HFF-Myc (cell line): ENCODE measurements at regions not wholly inside any gene's neighbourhood (a gene's known extent, or its start where the extent isn't known, plus 50 kb on each side); places are given as distances from the start of the nearest gene placed in this dataset.
"Not testable (repeated sequence)": the region's sequence is repeated elsewhere in the genome, so short reads cannot be mapped to it uniquely, and the experiment has no call there.

ENCODE experiments used
- DNase-seq: peaks from one replicate; pipeline ENCODE4 v3.0.0-alpha.2; 2011; ENCODE audit warnings: low read depth; ENCODE audit errors: extremely low read depth
- H3K4me3 ChIP-seq: replicated peaks from 2 replicates; pipeline ENCODE4 v1.5.1; 2011; ENCODE audit warnings: low read depth, mild to moderate bottlenecking, control low read depth, low read length
- TF ChIP-seq, protein P1 (sequence below): IDR thresholded peaks from 2 replicates; pipeline ENCODE4 v1.5.1; 2012; ENCODE audit warnings: mild to moderate bottlenecking, low read depth, low read length, control low read depth; ENCODE audit errors: missing control alignments

DNA sequence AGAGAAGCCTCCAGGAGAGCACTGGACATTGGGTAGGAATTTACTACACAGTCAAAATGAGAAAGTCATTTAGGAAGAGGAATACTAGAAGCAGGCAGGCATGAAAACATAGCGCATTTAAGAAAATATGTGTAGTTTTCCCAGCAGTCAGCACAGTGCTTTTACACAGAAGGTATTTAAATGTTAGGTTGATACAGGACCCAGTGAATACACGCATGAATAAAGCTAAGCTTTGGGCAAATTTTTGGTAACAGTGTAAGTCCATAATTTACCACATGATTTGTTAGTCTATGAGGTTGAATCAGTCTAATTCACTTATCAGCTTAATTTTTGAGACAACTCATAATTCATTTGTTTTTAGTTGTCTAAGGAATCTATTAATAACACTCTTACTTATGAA is 421.7 kb upstream of the CDH20 start:
- H3K4me3 ChIP-seq: no peak overlapping the region
- DNase-seq: no peak
- TF ChIP-seq, protein P1, sequence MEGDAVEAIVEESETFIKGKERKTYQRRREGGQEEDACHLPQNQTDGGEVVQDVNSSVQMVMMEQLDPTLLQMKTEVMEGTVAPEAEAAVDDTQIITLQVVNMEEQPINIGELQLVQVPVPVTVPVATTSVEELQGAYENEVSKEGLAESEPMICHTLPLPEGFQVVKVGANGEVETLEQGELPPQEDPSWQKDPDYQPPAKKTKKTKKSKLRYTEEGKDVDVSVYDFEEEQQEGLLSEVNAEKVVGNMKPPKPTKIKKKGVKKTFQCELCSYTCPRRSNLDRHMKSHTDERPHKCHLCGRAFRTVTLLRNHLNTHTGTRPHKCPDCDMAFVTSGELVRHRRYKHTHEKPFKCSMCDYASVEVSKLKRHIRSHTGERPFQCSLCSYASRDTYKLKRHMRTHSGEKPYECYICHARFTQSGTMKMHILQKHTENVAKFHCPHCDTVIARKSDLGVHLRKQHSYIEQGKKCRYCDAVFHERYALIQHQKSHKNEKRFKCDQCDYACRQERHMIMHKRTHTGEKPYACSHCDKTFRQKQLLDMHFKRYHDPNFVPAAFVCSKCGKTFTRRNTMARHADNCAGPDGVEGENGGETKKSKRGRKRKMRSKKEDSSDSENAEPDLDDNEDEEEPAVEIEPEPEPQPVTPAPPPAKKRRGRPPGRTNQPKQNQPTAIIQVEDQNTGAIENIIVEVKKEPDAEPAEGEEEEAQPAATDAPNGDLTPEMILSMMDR: no peak

DNA sequence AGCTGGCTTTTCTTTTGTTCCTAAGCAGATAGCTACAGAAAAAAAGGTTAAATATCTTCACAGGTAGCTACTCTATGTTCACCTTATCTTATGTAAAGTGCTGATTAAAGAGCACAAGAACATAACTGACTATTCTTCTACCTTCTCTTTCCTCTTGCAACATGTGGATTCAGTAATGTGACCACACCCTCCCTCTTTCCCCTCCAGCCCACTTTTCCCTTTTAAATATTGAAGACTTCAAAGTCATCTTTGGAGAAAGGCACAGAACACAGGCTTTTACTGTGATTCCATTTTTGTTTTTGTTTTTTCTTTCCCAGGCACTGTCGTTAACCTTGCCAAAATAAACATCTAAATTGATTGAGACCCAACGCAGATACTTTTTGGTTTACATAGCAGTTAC is 418.1 kb upstream of the CDH20 start:
- TF ChIP-seq, protein P1: no peak

DNA sequence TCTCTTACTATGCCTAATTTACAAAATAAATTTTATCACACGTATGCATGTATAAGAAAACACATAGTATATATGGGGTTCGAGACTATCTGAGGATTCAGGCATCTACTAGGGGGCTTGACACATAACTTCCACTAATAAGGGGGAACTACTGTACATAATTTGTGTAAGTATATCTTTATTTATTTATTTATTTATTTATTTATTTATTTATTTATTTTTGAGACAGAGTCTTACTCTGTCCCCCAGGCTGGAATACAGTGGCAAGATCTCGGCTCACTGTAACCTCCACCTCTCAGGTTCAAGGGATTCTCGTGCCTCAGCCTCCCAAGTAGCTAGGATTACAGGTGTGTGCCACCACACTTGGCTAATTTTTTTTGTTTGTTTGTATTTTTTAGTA is 414.4 kb upstream of the CDH20 start:
- not testable (repeated sequence) for H3K4me3 ChIP-seq, DNase-seq

More for the DNA sequence above, 418.1 kb upstream of the CDH20 start:
- no peak overlapping the region for H3K4me3 ChIP-seq
- no peak for DNase-seq

DNA sequence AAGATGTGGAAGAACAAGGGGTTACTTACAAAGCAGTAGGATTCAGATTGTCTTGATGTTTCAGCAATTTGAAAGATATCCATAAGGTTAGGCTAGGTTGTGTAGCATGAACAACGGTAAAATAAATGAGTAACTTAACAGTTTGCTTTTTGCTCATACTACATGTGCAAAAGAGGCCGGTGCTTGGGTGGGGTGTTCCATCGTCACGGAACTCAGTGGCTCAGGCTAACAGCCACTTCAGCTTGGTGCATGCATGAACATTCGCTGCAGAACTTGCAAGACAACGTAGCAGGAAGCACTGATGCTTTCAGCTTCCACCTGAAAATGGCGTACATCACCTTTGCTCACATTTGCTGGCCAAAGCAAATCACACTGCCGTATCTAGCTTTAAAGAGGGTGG is 407.3 kb upstream of the CDH20 start:
- TF ChIP-seq, protein P1: no peak
- no peak for DNase-seq
- no peak overlapping the region for H3K4me3 ChIP-seq

DNA sequence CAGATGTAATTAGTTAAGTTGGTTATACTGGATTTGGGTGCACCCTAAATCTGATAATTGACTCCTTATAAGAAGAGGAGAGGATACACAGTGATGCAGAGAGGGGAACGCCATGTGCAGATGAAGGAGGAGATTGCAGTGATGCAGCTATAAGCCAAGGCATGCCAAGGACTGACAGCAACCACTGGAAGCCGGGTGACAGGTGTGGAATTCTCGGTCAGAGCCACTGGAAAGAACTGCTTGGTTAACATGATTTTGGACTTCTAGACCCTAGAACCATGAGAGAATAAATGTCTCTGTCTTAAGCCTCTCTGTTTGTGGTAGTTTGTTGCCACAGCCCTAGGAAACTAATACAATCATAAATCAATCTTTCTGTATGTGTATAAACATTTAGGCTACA is 403.3 kb upstream of the CDH20 start:
- H3K4me3 ChIP-seq: no peak overlapping the region
- no peak for DNase-seq
- TF ChIP-seq, protein P1: no peak

DNA sequence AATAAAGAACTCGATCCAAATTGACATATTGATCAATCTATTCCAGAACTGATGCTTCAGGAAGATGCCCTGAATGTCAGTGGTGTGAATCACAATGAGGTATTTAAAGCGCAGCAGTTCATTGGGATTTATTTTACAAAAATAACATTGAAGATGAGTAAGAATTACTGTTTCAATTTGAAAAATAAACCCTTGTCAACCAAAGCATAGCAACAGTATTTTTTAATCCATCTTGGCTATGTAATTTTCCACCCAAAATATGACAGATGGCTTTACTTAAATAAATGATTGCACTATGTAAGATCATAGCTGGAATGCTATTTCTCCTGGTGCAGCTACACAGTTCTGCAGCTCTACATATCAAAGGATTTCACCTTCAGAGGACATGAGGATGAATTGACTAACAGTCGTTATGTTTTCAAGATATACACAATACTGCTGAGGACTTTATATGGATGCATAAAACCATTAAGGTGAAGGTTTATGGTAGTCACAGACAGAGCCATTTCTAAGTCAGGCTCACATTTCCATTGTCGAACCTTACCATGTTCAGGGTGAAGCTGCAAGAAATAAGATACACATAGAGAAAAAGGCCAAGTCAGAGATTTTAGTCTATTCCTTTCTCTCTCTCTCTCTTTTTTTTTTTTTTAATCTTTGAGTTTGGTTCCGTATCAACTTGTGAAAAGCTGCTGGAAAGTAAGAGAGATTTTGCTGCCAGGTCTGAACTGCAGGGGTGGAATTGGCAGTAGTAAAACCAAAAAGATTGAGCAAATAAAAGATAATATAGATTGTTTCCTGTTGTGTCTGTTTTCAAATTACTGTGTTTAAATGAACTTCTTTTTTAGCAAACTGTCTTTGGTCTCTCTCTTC is 398.0 kb upstream of the CDH20 start:
- no peak for DNase-seq
- TF ChIP-seq, protein P1: no peak
- H3K4me3 ChIP-seq: no peak overlapping the region

DNA sequence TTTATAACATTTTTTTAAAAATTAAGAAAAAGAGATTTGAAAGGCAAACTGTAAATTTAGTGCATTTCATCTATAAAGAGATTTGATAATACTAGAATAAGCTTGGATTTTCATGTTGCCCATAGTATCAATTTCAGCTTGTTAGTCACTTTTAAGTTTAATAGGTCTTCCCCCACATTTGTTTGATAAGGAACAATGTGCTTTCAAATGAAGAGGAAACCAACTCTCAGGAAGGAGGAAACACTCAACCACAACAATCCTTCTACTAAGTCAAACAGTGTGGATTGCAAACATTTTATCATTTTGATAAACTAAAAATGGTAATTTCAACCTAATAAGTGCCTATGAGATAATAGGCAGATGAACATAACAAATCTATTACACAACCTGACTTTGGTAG is 397.1 kb upstream of the CDH20 start:
- no peak for DNase-seq
- H3K4me3 ChIP-seq: no peak overlapping the region
- TF ChIP-seq, protein P1: no peak
